ENCODE measurements at regions not wholly inside any gene's neighbourhood (a gene's known extent, or its start where the extent isn't known, plus 50 kb on each side); places are given as distances from the start of the nearest gene placed in this dataset.

DNA sequence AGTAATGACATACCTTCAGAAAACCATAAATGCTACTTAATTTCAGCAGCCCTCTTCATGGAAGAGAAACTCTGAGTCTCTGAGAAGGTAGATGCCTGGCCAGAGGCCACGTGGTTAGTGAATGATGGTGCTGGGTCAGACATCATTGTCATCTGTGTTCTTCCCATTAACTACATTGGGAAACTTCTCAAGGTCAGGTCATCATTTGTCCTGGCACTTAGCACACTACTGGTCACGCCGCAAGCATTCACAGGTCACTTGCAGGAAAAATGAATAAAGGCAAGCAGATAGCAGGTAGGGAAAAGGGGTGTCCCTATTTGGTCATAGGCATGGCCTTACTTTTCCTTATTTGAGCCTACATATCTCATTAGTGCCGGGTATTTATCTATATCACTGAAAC, 220.1 kb upstream of the PROX1 start:
- no peak for TF ChIP-seq CTCF (IDR thresholded peaks at IDR 0.05; ENCODE audit: low read depth, low read length, missing control alignments)
- DNase-seq (ENCODE audit: low read depth) = no peak
- H3K4me3 ChIP-seq (ENCODE audit: low read depth, low read length) = no peak overlapping the region

- H3K4me3 ChIP-seq (ENCODE audit: low read depth, low read length) = no peak overlapping the region
- DNase-seq (ENCODE audit: low read depth) = no peak
- TF ChIP-seq CTCF (IDR thresholded peaks at IDR 0.05; ENCODE audit: low read depth, low read length, missing control alignments) = no peak
These were observed 215.4 kb upstream of the PROX1 start for GRCh38 chr1:213772128-213773063.

DNA sequence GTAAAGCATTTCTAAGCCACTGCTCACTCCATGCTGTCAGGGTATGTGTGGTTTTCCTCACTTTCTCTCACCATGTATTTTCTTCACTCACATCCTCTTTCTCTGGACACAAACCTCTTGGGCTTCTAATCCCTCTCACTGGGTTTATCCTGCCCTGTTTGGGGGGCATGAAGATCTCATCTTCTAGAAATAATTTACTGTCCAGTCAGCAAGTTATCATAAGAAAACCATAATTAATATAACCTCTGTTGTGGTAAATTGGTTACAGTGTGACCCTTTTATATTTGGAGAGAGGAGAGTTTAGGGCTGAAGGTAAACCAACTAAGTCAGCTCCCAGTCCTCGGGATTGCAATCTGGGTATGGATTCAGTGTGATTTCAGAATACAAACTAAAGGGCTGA, 213.8 kb upstream of the PROX1 start:
- H3K4me3 ChIP-seq (ENCODE audit: low read depth, low read length) = no peak overlapping the region
- DNase-seq (ENCODE audit: low read depth) = no peak
- TF ChIP-seq CTCF (IDR thresholded peaks at IDR 0.05; ENCODE audit: low read depth, low read length, missing control alignments) = no peak

GRCh38 chr1:213776969-213777368, 210.8 kb upstream of the PROX1 start:
- no peak overlapping the region for H3K4me3 ChIP-seq (ENCODE audit: low read depth, low read length)
- TF ChIP-seq CTCF (IDR thresholded peaks at IDR 0.05; ENCODE audit: low read depth, low read length, missing control alignments) = no peak
- DNase-seq (ENCODE audit: low read depth) = no peak

GRCh38 chr1:213779228-213779627, 208.5 kb upstream of the PROX1 start:
- H3K4me3 ChIP-seq (ENCODE audit: low read depth, low read length) = no peak overlapping the region
- DNase-seq (ENCODE audit: low read depth) = no peak
- no peak for TF ChIP-seq CTCF (IDR thresholded peaks at IDR 0.05; ENCODE audit: low read depth, low read length, missing control alignments)

DNA sequence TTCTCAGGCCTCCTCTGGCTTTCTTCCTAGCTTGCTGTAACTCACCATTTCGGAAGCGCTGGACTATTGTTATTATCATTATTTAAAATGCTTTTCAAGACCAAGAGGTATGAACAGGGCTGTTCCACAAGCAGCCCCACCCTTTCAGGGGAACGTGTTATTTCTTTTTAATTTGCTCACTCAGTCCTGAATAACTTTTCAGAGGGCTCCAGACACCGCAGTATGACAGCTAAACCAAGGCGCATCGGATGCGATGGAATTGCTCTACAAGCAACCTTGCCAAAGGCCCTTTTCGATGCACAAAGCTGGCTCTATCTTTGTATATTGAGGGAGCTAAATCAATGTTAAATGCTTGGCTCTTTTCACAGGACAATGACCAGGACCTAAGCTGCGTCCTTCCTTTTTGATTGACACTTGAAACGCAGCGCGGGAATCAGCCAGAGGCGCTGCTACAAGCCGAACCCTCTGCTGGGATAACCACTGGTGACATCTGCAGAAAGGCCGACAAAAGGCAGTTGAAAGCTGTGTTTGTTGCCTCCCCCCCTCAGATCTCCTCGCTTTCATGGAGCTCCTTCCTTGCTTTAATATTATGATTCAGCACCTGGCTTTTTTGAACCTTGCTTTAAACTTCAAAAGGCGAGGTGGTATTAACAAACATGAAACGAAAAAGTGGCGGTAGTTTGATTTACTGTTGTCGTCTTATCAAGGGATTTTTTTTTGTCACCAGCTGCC, 204.7 kb upstream of the PROX1 start:
- TF ChIP-seq CTCF (IDR thresholded peaks at IDR 0.05; ENCODE audit: low read depth, low read length, missing control alignments) = no peak
- H3K4me3 ChIP-seq (ENCODE audit: low read depth, low read length) = no peak overlapping the region
- DNase-seq (ENCODE audit: low read depth) = no peak

Measured in GM12864 (cell line).